GM21367 (cell line): ENCODE measurements at regions not wholly inside any gene's neighbourhood (a gene's known extent, or its start where the extent isn't known, plus 50 kb on each side); places are given as distances from the start of the nearest gene placed in this dataset.
"Not testable (repeated sequence)": the region's sequence is repeated elsewhere in the genome, so short reads cannot be mapped to it uniquely, and the experiment has no call there.

Source experiments
- ATAC-seq: cut with Tn5 transposase; IDR thresholded peaks from one replicate; pipeline ENCODE4 v1.9.1; 2021; ENCODE audit not compliant: unreplicated experiment

DNA sequence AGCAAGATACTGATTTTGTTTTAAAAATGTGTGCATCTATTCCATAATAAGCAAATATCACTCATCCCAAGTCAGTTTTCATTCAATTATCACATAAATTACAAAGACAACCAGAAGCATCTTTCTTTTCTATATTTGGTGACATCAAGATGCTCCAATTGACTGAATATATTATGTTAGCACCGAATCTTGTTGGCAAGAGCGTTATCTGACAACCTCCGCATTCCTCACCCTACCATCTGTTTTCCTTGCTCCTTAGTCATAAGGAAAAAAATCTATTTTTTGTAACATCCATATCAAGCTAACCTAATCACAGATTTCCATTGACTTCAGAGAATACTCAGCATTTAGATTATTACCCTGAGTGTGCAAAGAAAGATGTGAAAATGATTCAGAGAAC, 212.2 kb upstream of the KYNU start:
- ATAC-seq = no peak

DNA sequence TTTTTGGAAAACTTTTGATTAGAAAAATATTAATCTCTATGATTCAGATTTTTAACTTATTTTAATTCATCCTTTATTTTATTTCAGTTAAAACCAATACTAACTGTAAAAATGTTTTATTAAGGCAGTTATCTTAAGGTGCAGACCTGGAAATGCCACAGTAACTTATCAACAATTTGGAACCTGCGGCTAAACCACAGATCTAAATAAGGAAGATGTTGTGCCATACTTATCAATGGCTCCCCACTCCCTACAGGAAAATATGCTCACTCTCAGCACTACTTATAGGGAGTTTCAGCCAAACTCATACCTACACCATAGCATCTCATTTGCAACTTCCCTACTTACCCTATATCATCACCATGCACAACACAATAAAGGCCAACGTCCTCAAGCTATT, 226.9 kb upstream of the KYNU start:
- ATAC-seq = no peak

DNA sequence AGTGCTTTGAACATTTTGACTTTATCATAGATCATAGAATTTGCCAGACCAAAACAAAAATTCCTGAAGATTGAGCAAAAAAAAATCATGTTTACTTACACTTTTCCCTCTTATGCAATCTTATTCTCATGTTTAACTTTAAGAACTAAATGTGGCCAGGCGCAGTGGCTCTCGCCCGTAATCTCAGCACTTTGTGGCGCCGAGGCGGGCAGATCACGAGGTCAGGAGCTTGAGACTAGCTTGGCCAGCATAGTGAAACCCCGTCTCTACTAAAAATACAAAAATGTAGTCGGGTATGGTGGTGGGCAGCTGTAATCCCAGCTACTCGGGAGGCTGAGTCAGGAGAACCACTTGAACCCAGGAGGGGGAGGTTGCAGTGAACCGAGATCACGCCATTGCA, 227.9 kb upstream of the KYNU start:
- ATAC-seq = no peak

DNA sequence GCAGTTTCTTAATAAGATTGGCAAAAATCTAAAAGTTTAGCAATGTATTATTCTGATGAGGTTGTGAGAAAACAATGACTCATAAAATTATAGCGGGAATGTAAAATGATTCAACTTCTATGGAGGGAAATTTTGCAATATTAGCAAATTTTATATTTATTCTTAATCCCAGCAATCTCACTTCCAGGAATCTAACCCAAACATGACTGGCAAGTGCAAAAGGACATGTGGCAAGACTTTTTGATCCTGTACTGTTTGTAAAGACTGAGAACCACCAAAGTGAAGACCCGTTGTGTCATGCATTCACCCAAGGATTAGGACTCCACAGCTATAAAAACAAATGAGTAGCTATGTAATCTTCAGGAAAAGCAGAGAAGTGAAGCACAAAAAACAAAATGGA, 234.8 kb upstream of the KYNU start:
- no peak for ATAC-seq

DNA sequence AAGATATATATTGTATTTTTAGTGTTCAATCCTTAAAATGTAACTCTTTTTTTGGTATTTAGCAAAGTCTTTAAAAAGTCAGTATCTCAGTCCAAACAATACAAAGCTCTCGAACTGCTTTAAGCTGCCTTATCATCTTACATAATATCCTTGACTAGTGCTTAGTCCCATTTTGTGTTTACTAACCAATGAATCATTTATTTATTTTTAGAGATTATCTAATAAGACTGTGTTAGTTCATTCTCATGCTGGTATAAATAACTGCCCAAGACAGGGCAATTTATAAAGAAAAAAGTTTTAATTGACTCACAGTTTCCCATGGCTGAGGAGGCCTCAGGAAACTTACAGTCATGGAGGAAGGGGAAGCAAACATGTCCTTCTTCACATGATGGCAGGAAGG, 248.3 kb upstream of the KYNU start:
- ATAC-seq = no peak

DNA sequence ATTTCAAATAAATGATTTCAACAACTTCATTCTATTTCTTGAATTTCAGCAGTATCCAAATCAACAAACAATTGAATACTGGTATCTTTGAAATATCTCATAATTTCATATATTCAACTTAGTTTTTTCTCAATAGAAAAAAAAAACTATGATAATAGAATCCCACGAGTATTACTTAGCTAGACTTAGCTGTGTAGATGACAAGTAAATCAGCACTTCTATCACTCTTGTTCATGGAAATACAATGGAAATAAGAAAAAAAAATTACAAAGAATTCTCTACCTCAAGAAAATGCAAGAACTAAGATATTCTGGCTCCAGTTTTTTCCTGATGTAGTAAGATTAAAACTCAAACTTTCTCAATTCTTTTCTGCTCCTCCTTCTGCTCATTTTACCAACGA, 256.2 kb upstream of the KYNU start:
- ATAC-seq = no peak

DNA sequence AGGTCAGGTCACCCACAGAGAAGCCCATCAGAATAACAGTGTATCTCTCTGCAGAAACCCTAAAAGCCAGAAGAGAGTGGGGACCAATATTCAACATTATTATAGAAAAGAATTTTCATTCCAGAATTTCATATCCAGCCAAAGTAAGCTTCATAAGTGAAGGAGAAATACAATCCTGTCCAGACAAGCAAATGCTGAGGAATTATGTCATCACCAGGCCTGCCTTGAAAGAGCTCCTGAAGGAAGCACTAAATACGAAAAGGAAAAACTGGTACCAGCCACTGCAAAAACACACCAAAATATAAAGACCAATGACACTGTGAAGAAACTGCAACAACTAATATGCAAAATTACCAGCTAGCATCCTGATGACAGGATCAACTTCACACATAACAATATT, 260.0 kb upstream of the KYNU start:
- ATAC-seq = no peak

DNA sequence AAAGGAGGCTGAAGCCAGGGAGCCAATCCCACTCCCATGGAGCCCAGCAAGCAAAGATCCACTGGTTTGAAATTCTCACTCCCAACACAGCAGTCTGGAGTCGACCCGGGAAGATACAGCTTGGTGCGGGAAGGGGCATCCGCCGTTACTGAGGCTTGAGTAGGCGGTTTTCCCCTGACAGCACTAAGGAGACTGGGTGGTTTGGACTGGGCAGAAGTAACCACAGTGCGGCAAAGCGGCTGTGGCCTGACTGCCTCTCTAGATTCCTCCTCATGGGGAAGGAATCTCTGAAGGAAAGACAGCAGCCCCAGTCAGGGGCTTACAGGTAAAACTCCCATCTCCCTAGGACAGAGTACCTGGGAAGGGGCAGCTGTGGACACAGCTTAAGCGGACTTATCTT, 261.6 kb upstream of the KYNU start:
- no peak for ATAC-seq

DNA sequence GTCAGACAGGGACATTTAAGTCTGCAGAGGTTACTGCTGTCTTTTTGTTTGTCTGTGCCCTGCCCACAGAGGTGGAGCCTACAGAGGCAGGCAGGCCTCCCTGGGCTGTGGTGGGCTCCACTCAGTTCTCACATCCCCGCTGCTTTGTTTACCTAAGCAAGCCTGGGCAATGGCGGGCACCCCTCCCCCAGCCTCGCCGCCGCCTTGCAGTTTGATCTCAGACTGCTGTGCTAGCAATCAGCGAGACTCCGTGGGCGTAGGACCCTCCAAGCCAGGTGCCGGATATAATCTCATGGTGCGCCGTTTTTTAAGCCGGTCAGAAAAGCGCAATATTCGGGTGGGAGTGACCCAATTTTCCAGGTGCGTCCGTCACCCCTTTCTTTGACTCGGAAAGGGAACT, 264.3 kb upstream of the KYNU start:
- not testable (repeated sequence) for ATAC-seq

DNA sequence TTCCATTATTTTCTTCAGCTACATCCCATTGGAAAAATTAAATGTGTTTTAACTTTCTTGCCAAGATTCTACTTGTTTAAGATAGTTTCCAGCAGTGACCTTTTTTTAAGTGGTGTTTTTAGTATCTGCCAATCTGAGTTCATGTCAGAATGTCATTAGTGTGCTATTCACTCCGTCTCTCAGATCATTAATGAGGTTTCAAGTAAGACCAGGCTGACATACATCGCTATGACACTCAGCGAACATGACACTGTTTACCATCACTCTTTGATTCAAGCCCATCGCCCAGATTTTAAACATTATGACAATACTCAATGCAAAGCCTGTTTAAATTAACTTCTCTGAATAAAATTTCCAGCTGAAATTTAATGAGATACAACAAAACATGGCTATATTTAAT, 272.0 kb upstream of the KYNU start:
- ATAC-seq = no peak

DNA sequence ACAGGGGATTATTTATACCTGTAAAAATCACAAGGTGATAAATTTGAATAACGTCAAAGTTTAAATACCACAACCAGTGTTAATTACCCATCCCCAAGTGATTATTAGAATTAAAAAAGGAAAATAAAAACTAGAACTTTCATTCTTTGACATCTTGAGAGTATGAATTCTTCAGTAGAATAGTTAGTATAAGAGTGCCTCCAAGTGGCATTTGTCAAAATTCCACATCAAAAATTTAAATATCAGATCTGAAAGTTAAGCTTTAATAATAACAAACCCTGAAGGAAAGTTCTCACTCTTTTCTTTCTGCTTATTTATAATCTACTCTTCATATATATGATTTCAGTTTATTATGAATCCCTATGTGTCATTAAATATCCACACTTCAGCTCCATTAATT, 273.7 kb upstream of the KYNU start:
- no peak for ATAC-seq

DNA sequence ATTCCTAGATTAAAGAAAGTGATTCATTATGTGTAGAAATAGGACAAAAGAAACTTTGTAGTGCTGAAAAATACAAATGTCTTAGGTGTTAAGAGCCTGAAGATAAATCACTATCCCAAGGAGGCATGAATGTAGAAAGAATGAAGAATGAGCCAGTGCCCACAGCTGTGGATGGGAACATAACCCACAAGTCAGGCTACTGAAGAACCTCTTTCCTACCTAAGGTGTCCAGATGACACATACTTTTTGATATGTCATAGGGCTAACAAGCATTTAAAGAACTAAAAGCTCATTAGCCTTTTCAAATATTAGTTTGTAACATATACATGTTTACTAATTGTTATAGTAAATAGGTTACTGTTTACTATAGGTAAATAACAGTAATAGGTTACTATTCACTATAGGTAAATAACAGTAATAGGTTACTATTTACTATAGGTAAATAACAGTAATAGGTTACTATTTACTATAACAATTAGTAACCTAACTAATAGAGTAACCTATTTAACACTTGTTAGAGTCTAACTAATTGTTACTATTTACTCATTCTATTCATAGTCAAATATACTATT, 275.0 kb upstream of the KYNU start:
- no peak for ATAC-seq

DNA sequence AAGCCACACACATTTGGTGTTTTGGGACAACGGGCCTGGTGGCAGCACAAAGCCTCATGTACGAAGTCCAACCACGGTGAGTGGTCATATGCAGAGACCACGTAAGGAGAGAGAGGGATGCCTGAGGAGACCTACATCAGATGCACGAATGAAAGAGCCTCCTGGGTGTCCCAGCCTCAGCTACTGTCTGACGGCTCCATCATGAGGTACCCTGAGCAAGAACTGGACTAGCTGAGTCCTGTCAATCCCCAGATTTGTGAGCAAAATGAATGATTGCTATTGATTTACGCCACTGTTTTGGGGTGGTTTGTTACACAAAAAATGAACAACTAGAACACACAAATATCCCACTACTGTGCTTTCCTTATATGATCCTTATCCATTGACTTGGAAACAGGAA, 275.7 kb upstream of the KYNU start:
- ATAC-seq = no peak

DNA sequence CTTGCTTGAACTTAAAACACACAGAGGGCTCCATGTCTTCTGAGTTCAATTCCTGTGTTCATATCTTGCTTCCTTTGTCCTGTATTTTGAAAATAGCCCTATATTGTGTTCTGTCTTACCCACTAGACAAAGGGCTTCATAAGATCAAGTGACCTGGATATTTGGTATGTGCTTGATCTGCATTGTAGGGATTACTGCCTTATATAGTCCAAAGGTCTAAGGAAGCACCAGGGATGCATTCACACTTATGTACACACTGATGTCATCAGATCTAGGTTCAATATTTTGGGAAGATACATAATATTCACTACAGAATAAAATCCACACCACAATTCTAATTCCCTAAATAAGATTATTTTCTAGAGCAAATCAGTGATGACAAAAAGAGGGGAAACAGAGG, 278.0 kb upstream of the KYNU start:
- no peak for ATAC-seq

DNA sequence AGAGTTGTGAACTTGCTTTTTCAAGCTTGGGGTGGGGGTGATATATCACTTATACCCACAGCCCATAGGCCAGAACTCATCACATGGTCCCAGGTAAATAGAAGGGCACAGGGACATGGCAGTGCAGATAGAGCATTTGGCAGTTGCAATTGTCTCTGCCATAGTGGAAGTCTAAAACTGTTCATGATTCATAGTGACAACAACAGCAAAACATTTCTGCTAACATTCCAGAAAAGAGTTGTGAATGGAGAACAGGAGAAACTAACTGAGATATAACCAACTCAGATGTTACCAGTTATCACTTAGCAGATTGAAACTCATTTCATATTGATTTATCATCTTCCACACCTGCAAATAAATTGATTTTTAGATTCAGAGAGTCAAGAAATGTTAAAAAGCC, 278.6 kb upstream of the KYNU start:
- ATAC-seq = no peak

DNA sequence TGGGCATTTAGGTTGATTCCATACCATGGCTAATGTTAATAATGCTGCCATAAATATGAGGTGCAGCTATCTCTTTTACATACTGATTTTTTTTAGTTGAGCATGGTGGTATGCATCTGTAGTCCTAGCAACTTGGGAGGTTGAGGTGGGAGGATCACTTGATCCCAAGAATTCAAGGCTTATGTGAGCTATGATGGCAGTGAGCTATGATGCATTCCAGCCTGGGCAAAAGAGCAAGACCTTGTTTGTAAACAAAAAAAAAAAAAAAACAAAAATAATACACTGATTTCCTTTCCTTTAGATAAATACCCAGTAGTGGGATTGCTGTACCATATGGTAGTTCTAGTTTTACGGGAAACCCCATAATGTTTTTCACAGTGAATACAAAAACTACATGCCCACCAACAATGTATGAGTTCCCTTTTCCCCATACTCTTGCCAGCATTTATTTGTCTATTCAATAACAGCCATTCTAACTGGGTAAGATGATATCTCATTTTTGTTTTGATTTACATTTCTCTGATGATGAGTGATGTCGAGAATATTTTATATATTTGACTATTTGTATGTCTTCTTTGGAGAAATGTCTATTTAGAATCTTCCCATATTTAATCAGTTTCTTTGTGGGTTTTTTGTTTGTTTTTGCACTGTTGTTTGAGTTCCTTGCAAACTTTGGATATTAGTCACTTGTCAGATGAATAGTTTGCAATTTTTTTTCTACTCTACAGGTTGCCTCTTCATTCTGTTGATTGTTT, 281.0 kb upstream of the KYNU start:
- ATAC-seq = no peak

DNA sequence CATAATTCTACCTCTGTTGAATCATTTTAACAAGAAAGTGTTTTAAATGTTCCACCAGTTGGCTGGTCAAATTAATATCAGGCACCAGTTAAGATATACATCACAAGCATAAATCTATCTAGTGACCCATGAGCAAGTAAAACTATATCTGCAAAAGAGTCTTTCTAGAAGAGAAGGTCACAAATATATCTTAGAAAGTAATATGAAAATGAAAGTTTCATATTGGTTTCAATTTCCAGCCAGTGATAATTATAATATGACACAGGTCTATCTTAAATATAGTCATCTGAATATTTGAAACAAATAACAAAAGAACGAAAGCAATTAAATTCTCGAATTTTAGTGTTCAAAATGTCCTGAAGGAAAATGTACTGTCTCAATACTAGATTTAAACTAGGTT, 282.5 kb upstream of the KYNU start:
- no peak for ATAC-seq

DNA sequence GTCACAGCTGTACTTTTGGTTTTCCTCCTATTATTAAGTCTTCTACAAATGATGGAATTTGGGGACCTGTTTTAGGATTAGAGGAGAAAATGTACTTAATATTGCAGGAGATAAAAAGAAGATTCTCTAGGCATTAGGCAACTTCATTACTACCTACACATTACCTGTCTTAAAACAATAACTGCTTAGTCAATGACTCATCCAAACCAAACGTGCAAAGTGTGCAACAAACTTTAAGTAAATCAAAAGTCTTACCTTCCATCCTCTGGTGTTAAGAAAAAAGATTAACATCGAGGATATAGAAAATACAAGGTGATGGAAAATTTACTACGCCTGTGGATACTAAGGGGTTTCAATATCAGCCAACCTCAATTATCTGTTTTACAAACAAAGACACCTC, 285.3 kb upstream of the KYNU start:
- no peak for ATAC-seq

DNA sequence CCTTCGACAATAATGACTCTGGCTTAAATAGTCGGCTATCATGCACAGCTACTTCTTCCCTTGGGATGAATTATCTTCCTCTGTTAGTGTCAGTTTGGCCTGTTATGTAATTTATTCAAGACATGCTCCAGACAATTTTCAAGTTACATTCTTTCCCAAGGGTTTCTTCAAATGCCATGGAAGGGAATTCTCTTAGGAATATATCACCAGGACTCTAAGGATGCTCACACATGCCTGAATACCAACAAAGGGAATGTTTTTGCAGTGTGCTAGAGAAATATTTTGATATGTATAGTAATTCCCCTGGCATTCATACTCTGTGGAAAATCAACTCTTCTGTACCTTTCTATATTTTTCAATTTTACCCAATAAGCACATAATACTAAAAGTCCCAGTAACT, 286.0 kb upstream of the KYNU start:
- no peak for ATAC-seq

DNA sequence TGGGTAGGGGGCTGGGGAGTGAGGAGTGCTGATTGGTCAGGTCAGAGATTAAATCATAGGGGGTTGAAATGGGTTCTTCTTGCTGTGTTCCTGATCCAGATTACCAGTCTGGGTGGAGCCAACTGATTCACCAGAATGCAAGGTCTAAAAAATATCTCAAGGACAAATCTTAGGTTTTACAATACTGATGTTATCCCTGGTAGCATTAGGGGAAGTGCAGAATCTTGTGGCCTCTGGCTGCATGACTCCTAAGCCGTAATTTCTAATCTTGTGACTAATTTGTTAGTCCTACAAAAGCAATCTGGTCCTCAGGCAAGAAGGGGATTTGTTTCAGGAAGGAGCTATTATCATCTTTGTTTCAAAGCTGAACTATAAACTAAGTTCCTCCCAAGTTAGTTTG, 289.2 kb upstream of the KYNU start:
- no peak for ATAC-seq

DNA sequence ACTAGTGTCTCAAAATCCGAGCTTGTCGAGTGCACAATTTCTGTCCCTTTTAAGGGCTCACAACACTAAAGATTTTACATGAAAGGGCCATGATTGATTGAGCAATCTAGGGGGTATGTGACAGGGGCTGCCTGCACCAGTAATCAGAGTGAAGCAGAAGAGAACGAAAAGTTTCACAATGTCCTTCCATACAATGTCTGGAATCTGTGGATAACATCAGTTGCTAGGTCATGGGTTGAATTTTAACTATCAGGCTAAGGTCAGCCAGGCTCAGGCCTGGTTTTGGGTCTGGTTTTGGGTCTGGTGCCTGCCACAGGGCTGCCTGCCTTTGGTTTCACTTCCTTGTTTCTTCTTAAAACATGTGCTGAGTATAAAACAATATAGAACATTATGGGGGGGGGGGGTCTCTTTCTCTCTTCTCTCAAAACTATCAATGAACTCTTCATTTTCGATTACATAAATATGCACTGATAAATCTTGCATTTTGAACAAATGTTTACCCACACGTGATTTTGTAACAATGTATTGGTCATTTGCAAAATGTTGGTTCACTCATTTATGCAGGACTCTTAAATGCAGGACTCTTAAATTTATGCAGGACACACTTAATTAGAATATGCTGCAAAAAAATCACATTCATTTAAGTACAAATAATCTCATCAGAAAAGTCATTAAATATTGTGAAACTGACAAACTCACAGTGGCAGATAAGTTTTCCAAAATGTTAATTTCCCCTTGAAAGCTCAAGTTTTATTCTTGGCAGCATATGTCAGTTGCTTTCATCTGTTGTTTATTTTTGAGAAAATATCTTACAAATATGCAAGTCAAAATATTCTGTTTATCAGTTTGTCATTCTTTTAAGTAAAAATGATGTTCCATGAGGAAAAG, 290.5 kb upstream of the KYNU start:
- no peak for ATAC-seq

DNA sequence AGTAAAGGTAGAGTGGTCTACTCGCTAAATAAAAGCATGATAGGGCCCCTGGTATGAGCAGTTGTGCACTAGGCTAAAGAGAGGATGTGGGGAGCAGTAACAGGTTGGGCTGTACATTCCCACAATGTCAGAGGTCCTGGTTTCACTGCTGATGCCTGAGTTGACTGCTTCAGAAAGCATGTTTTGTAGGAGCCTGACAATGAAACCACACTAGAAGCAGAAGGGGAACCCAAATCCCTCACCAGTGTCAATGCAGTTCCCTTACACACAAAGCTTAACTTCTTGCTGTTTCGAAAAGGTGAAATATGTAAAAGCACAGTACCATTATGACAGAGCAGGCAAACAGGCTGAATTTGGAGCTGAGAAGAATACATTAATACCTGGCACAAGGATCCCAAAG, 291.7 kb upstream of the KYNU start:
- peak; percentile 68 for ATAC-seq
